Upper lobe of right lung (tissue), 1 donor: ENCODE measurements at regions not wholly inside any gene's neighbourhood (a gene's known extent, or its start where the extent isn't known, plus 50 kb on each side); places are given as distances from the start of the nearest gene placed in this dataset.
"Not testable (repeated sequence)": the region's sequence is repeated elsewhere in the genome, so short reads cannot be mapped to it uniquely, and the experiment has no call there.

Experiments
- ATAC-seq: fragments of 200-7000 bp; cut with Tn5 transposase; one replicate; pipeline ENCODE4 v1.9.1; 2020; ENCODE audit warnings: mild to moderate bottlenecking, moderate library complexity
- DNase-seq: peaks from one replicate; pipeline ENCODE4 v3.0.0-alpha.2; 2020
- H3K27ac ChIP-seq: fragments of 200-600 bp; one replicate; pipeline ENCODE4 v1.8.0; 2022
- H3K27me3 ChIP-seq: fragments of 200-600 bp; one replicate; pipeline ENCODE4 v1.8.0; 2022; ENCODE audit warnings: mild to moderate bottlenecking
- H3K36me3 ChIP-seq: fragments of 200-600 bp; one replicate; pipeline ENCODE4 v1.8.0; 2022
- H3K4me1 ChIP-seq: fragments of 200-600 bp; one replicate; pipeline ENCODE4 v1.8.0; 2022
- H3K4me3 ChIP-seq: fragments of 200-600 bp; one replicate; pipeline ENCODE4 v1.8.0; 2022; ENCODE audit warnings: mild to moderate bottlenecking
- H3K9me3 ChIP-seq: fragments of 200-600 bp; one replicate; pipeline ENCODE4 v1.8.0; 2022
- intact Hi-C: fragments of 100-400 bp; cut with DNase I; formaldehyde crosslinking; loops from one replicate; pipeline ENCODE4 v1.11.0; 2022
- TF ChIP-seq, protein P1 (sequence below): fragments of 200-600 bp; IDR thresholded peaks from one replicate; pipeline ENCODE4 v1.8.0; 2022; ENCODE audit warnings: antibody characterized with exemption
- donor health status: DM: no; HTN: yes; CAD: no; lungs with severe emphysema.

DNA sequence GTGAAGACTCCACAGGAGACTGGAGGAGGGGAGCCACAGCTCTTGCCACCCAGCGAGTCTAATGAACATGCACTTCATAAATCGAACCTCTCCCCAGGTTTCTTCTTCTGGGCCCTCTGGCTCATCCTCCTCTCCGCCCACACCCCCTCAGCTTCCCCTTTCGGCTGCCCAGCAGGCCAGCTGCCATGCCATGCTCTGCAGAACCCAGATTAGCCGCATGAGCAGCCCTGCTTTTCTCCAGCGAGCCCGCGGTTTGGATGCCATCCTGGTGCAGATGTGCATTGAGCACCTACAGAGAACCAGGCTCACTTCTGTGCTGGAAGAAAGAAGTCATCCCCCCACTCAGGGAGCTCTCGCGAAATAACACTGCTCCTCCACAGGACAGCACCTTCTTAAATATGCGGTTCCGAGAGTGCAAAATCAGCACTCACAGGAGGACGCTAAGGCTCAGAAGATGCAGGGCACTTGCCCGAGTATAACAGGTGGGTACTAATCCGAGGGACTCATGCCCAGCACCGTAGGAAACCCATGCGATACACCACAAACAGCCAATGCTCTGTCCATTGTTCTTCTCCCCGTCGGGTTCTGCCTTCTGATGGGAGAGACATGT, 143.0 kb upstream of the THBS2 start:
- intact Hi-C loops, result no loop called here
- H3K4me1 ChIP-seq, result no peaks in the 10 kb centered on the region
- H3K4me3 ChIP-seq, result no peak overlapping the region
- TF ChIP-seq, protein P1, sequence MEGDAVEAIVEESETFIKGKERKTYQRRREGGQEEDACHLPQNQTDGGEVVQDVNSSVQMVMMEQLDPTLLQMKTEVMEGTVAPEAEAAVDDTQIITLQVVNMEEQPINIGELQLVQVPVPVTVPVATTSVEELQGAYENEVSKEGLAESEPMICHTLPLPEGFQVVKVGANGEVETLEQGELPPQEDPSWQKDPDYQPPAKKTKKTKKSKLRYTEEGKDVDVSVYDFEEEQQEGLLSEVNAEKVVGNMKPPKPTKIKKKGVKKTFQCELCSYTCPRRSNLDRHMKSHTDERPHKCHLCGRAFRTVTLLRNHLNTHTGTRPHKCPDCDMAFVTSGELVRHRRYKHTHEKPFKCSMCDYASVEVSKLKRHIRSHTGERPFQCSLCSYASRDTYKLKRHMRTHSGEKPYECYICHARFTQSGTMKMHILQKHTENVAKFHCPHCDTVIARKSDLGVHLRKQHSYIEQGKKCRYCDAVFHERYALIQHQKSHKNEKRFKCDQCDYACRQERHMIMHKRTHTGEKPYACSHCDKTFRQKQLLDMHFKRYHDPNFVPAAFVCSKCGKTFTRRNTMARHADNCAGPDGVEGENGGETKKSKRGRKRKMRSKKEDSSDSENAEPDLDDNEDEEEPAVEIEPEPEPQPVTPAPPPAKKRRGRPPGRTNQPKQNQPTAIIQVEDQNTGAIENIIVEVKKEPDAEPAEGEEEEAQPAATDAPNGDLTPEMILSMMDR, result no peak
- no peak for DNase-seq
- no peaks in the 10 kb centered on the region for H3K36me3 ChIP-seq
- H3K27me3 ChIP-seq, result no peaks in the 10 kb centered on the region
- no peaks in the 10 kb centered on the region for H3K9me3 ChIP-seq
- no peak for ATAC-seq
- H3K27ac ChIP-seq, result no peak overlapping the region

DNA sequence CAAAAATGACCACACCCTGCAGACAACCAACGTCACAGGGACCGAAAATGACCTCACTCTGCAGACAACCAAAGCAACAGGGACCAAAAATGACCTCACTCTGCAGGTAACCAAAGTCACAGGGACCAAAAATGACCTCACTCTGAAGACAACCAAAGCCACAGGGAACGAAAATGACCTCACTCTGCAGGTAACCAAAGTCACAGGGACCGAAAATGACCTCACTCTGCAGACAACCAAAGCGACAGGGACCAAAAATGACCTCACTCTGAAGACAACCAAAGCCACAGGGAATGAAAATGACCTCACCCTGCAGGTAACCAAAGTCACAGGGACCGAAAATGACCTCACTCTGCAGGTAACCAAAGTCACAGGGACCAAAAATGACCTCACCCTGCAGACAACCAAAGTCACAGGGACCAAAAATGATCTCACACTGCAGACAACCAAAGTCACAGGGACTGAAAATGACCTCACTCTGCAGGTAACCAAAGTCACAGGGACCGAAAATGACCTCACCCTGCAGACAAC, 142.4 kb upstream of the THBS2 start:
- H3K4me1 ChIP-seq, H3K9me3 ChIP-seq, H3K27ac ChIP-seq, H3K4me3 ChIP-seq, H3K27me3 ChIP-seq, DNase-seq, intact Hi-C loops, ATAC-seq, H3K36me3 ChIP-seq: not testable (repeated sequence)

DNA sequence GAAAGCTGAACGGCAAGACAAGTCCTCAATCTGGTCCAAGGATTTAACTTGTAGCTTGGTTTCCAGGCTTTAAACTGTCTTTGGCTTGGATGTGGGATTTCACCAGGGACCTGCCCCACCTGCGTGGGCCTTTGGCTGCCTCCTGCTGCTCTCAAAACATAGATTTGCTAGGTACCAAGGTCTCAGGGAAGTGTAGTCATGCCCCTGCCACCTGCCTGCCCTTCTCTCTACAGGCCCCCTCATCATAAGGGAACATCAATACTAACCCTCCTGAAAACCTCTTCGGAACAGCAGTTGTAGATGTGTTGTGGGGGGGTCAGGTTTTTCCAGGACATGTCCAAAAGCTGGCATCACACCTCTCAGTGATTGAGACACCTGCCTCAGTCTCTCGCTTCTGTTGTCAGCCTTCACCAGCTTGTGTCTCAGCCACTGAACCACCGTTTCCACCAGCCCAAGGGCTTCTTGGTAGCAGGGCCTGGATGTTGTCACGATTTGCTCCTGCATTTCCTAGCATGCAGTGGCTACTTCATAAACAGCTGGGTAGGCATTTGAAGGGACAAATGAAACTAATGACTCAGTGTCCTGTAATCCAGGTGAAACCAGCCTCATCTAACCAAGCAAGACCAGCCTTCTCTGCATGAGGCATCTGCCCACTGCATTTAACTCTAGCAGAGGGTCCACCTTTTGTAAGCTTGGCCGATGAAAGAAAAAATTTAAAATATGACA, 141.6 kb upstream of the THBS2 start:
- no peak for ATAC-seq
- DNase-seq, result no peak
- no peaks in the 10 kb centered on the region for H3K27me3 ChIP-seq
- H3K4me1 ChIP-seq, result no peaks in the 10 kb centered on the region
- intact Hi-C loops, result no loop called here
- no peak overlapping the region for H3K4me3 ChIP-seq
- H3K9me3 ChIP-seq, result no peaks in the 10 kb centered on the region
- no peak overlapping the region for H3K27ac ChIP-seq
- H3K36me3 ChIP-seq, result no peaks in the 10 kb centered on the region
- TF ChIP-seq, protein P1, result no peak

DNA sequence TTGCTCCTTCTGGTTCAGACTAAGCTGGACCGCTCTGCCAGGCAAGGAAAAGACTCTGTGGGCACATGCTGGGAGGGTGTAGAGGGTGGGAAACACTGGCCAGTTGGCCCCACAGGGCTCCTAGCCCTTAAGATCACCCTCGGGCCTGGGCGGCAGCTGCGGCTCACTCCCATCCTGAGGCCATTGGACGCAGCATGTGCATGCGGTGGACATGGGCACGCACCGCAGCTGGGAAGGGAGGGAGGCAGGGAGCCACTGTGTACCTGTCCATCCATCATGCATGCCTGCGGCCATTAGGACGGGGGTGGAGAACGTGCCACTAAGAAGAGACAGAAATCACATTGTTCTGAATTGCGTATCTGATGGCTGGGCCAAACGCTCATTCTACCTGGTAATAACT, 140.1 kb upstream of the THBS2 start:
- Histone ChIP-seq H3K27ac (no peak overlapping the region), H3K36me3 (no peaks in the 10 kb centered on the region), H3K27me3 (no peaks in the 10 kb centered on the region), H3K4me3 (no peak overlapping the region), H3K9me3 (no peaks in the 10 kb centered on the region), H3K4me1 (no peaks in the 10 kb centered on the region)
- DNase-seq (no peak), ATAC-seq (peak; percentile 16)
- TF ChIP-seq, protein P1, result no peak
- intact Hi-C loops, result no loop called here

DNA sequence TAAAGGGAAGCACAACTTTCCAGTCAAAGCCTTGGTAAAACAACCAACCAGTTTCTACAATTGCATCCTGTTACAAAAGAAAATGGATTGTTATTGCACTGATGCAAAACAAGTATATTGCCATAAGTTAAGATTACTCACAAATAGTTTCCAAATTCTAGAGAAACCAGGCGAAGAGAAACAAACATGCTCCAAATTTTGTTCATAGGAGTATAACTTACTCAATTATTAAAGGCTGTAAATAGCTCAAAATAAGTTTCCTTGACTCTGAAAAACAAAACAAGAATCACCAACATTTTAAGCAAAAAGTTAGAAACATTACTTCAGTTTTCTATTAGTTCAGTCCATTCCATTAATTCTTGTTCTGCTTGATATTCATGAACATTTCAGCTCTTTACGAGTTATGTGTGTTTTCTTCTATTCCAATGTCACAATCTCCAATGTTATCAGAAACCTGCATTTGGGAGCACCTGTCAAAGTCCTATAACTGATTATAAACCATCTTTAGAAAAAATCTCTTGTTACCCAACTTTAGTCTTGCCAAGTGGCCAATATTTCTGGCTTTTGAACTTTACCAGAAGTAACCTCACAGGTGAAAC, 137.9 kb upstream of the THBS2 start:
- Histone ChIP-seq H3K27me3 (no peaks in the 10 kb centered on the region), H3K36me3 (no peaks in the 10 kb centered on the region), H3K4me3 (no peak overlapping the region), H3K4me1 (no peaks in the 10 kb centered on the region), H3K27ac (no peak overlapping the region), H3K9me3 (no peaks in the 10 kb centered on the region)
- TF ChIP-seq, protein P1, result no peak
- DNase-seq (no peak), ATAC-seq (no peak)
- intact Hi-C loops, result no loop called here
